A549 (cell line): ENCODE measurements at regions not wholly inside any gene's neighbourhood (a gene's known extent, or its start where the extent isn't known, plus 50 kb on each side); places are given as distances from the start of the nearest gene placed in this dataset.

ENCODE experiments used
- small RNA-seq, 6 experiments: library from RNA; depleted of rRNA; stranded (forward); fragments of <200 nt; gene quantifications; one replicate each; pipeline ENCODE3, GENCODE V24; 2012

Small RNA genes in the stretch of these regions (small RNA-seq; reads per million reads assigned to genes)
- gene RF00019, result 0 reads per million in 6 experiments
